Esophagus squamous epithelium (tissue), 4 donors: ENCODE measurements at regions not wholly inside any gene's neighbourhood (a gene's known extent, or its start where the extent isn't known, plus 50 kb on each side); places are given as distances from the start of the nearest gene placed in this dataset.

Experiments
- CTCF ChIP-seq, 6 experiments: fragments of 450-650 bp in 4 of 6; fragments of 200-600 bp in 2 of 6; sonication (generic) in 2 of 6; IDR thresholded peaks; one replicate each; pipeline ENCODE4 v1.5.1; 2016 to 2019; ENCODE audit warnings: antibody characterized with exemption in 6 of 6, mild to moderate bottlenecking in 4 of 6, moderate library complexity in 4 of 6
- POLR2A ChIP-seq, 4 donors: fragments of 450-650 bp; IDR thresholded peaks; one replicate each; pipeline ENCODE4 v1.6.1; 2017; ENCODE audit warnings: antibody characterized with exemption in 4 of 4, mild to moderate bottlenecking in 4 of 4, moderate library complexity in 3 of 4

GRCh38 chr5:39691993-39692392 is 267.2 kb upstream of the DAB2 start:
- TF ChIP-seq POLR2A (IDR thresholded peaks at IDR 0.05): no peak
- peak in 2 of 6 experiments; percentile 14 to 42 for TF ChIP-seq CTCF (IDR thresholded peaks at IDR 0.05)
